Hepatocyte (in vitro differentiated cells): ENCODE measurements at regions not wholly inside any gene's neighbourhood (a gene's known extent, or its start where the extent isn't known, plus 50 kb on each side); places are given as distances from the start of the nearest gene placed in this dataset.

Experiments
- DNase-seq: peaks from one replicate; pipeline ENCODE4 v3.0.0-alpha.2; 2016; ENCODE audit warnings: low spot score
- H2AFZ ChIP-seq: fragments of 200-600 bp; sonication (generic); 2 replicates; pipeline ENCODE4 v1.6.0; 2016; ENCODE audit warnings: antibody characterized with exemption, mild to moderate bottlenecking
- H3K27ac ChIP-seq: fragments of 200-600 bp; sonication (generic); 2 replicates; pipeline ENCODE4 v1.5.1; 2016; ENCODE audit warnings: mild to moderate bottlenecking
- H3K27me3 ChIP-seq: fragments of 200-600 bp; sonication (generic); 2 replicates; pipeline ENCODE4 v1.6.1; 2016
- H3K36me3 ChIP-seq: fragments of 200-600 bp; sonication (generic); replicated peaks from 2 replicates; pipeline ENCODE4 v1.5.1; 2016; ENCODE audit warnings: low read depth; ENCODE audit not compliant: insufficient read depth
- H3K4me1 ChIP-seq: fragments of 200-600 bp; sonication (generic); 2 replicates; pipeline ENCODE4 v1.5.1; 2016; ENCODE audit warnings: mild to moderate bottlenecking, moderate library complexity; ENCODE audit not compliant: insufficient read depth
- H3K4me2 ChIP-seq: fragments of 200-600 bp; sonication (generic); 2 replicates; pipeline ENCODE4 v1.6.0; 2016
- H3K4me3 ChIP-seq: fragments of 200-600 bp; sonication (generic); 2 replicates; pipeline ENCODE4 v1.5.1; 2016; ENCODE audit warnings: mild to moderate bottlenecking
- H3K79me2 ChIP-seq: fragments of 200-600 bp; sonication (generic); 2 replicates; pipeline ENCODE4 v1.6.0; 2017; ENCODE audit warnings: mild to moderate bottlenecking
- H3K9me2 ChIP-seq: fragments of 200-600 bp; sonication (generic); replicated peaks from 2 replicates; pipeline ENCODE4 v1.6.0; 2017; ENCODE audit warnings: mild to moderate bottlenecking; ENCODE audit not compliant: insufficient read depth
- H3K9me3 ChIP-seq: fragments of 200-600 bp; sonication (generic); 2 replicates; pipeline ENCODE4 v1.5.1; 2016; ENCODE audit warnings: low read depth, mild to moderate bottlenecking
- H4K20me1 ChIP-seq: fragments of 200-600 bp; sonication (generic); 2 replicates; pipeline ENCODE4 v1.6.0; 2016; ENCODE audit warnings: mild to moderate bottlenecking; ENCODE audit not compliant: insufficient read depth, poor library complexity, severe bottlenecking
- CTCF ChIP-seq: fragments of 200-600 bp; sonication (generic); IDR thresholded peaks from 2 replicates; pipeline ENCODE4 v1.5.1; 2016; ENCODE audit warnings: antibody characterized with exemption, mild to moderate bottlenecking; ENCODE audit not compliant: poor library complexity
- EZH2 ChIP-seq: fragments of 200-600 bp; sonication (generic); IDR thresholded peaks from 2 replicates; pipeline ENCODE4 v1.6.1; 2016; ENCODE audit warnings: antibody characterized with exemption, mild to moderate bottlenecking, borderline replicate concordance
- EZH2phosphoT487 ChIP-seq: fragments of 200-600 bp; sonication (generic); IDR thresholded peaks from one replicate; pipeline ENCODE4 v1.6.1; 2018; ENCODE audit warnings: antibody characterized with exemption, mild to moderate bottlenecking, low read depth, moderate library complexity; ENCODE audit not compliant: unreplicated experiment, severe bottlenecking
- WGBS: methylation state at CpG from one replicate; pipeline ENCODE4 v1.1.6; 2016; ENCODE audit warnings: low lambda C conversion rate; ENCODE audit errors: missing lambda C conversion rate; 5-methylcytosine and 5-hydroxymethylcytosine counted together

GRCh38 chr5:144002876-144003275 is 167.6 kb downstream of the YIPF5 start:
- Histone ChIP-seq H3K4me1 (no peaks in the 10 kb centered on the region), H3K36me3 (no peaks in the 10 kb centered on the region), H2AFZ (no peak overlapping the region), H3K27me3 (no peaks in the 10 kb centered on the region), H3K4me2 (no peak overlapping the region), H3K4me3 (no peak overlapping the region), H3K9me2 (no peaks in the 10 kb centered on the region), H3K79me2 (no peaks in the 10 kb centered on the region), H4K20me1 (no peaks in the 10 kb centered on the region), H3K9me3 (no peaks in the 10 kb centered on the region), H3K27ac (no peak overlapping the region)
- TF ChIP-seq EZH2phosphoT487 (no peak), EZH2 (no peak), CTCF (no peak)
- DNase-seq, result no peak

- Histone ChIP-seq H3K27me3 (no peaks in the 10 kb centered on the region), H3K36me3 (no peaks in the 10 kb centered on the region), H3K4me3 (no peak overlapping the region), H3K4me2 (no peak overlapping the region), H4K20me1 (no peaks in the 10 kb centered on the region), H3K4me1 (no peaks in the 10 kb centered on the region), H3K9me3 (no peaks in the 10 kb centered on the region), H3K79me2 (no peaks in the 10 kb centered on the region), H2AFZ (no peak overlapping the region), H3K9me2 (no peaks in the 10 kb centered on the region), H3K27ac (no peak overlapping the region)
- TF ChIP-seq EZH2phosphoT487, result no peak
- no peak for TF ChIP-seq CTCF
- TF ChIP-seq EZH2, result no peak
- DNase-seq, result no peak
- 82% methylated on average over 3 of the region's 3 CpGs for WGBS
These were observed 166.8 kb downstream of the YIPF5 start for GRCh38 chr5:144003636-144004035.

GRCh38 chr5:144004146-144004545 is 166.3 kb downstream of the YIPF5 start:
- Histone ChIP-seq H2AFZ (no peak overlapping the region), H3K9me2 (no peaks in the 10 kb centered on the region), H3K4me1 (no peaks in the 10 kb centered on the region), H3K4me3 (no peak overlapping the region), H3K4me2 (no peak overlapping the region), H4K20me1 (no peaks in the 10 kb centered on the region), H3K9me3 (no peaks in the 10 kb centered on the region), H3K36me3 (no peaks in the 10 kb centered on the region), H3K27ac (no peak overlapping the region), H3K27me3 (no peaks in the 10 kb centered on the region), H3K79me2 (no peaks in the 10 kb centered on the region)
- WGBS, result 70% methylated on average over 1 of the region's 1 CpG
- DNase-seq, result no peak
- no peak for TF ChIP-seq EZH2phosphoT487
- no peak for TF ChIP-seq EZH2
- no peak for TF ChIP-seq CTCF

GRCh38 chr5:144004751-144005150 is 165.7 kb downstream of the YIPF5 start:
- Histone ChIP-seq H3K4me3 (no peak overlapping the region), H3K4me1 (no peaks in the 10 kb centered on the region), H3K27ac (no peak overlapping the region), H3K36me3 (no peaks in the 10 kb centered on the region), H3K27me3 (no peaks in the 10 kb centered on the region), H2AFZ (no peak overlapping the region), H3K79me2 (no peaks in the 10 kb centered on the region), H3K9me2 (no peaks in the 10 kb centered on the region), H3K9me3 (no peaks in the 10 kb centered on the region), H4K20me1 (no peaks in the 10 kb centered on the region), H3K4me2 (no peak overlapping the region)
- DNase-seq, result no peak
- TF ChIP-seq EZH2 (no peak), CTCF (no peak), EZH2phosphoT487 (no peak)
- WGBS, result 94% methylated on average over 1 of the region's 1 CpG
